ENCODE measurements at regions not wholly inside any gene's neighbourhood (a gene's known extent, or its start where the extent isn't known, plus 50 kb on each side); places are given as distances from the start of the nearest gene placed in this dataset.
A peak's percentile ranks its signal among the peaks of the same experiment; 100 is the strongest.

- no peaks in the 10 kb centered on the region for H3K27me3 ChIP-seq (replicated peaks)
- H3K4me3 ChIP-seq (ENCODE audit: low read depth, low read length): no peak overlapping the region
- in situ Hi-C loops (cut with HindIII; ENCODE audit: low pct_ligation_motif_present, low sequenced_read_pairs): no loop called here
- no peak overlapping the region for H3K27ac ChIP-seq
- no peaks in the 10 kb centered on the region for H3K36me3 ChIP-seq (replicated peaks)
- no peak for DNase-seq
- no peak for TF ChIP-seq CTCF (IDR thresholded peaks at IDR 0.05; ENCODE audit: low read depth, low read length, missing control alignments)
Measured at GRCh38 chr13:110794209-110794608, 80.7 kb downstream of the ING1 start.

DNA sequence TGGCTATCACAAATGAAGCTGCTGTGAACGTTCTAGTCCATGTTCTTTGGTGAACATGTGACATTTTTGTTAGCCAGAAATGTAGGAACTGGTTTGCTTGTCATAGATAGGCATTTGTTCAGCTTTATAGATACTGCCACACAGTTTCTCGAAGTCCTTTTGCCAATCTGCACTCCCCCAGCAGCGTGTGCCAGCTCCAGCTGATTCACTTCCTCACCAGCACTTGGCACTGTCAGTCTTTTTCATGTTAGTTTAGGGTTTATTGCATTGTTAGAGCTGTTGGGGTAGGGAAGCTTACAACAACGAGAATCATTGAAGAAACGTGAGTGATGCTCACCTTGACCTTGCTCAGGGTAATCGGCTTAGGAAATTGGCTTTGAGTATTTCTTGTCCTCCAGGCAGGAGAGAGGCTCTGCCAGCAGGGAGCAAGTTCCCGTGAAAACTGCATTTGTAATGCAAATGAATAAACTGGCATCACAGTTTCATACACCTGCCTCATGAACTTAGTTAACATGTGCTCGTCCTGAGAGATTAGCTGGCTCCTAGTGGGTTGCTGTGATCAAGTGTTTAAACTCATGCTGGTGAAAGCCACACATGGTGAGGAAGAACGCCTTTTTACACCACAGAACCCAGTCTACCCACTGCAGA is 83.9 kb downstream of the ING1 start:
- no peak for DNase-seq
- Histone ChIP-seq H3K4me3 (ENCODE audit: low read depth, low read length) (no peak overlapping the region), H3K27ac (no peak overlapping the region), H3K36me3 (replicated peaks) (no peaks in the 10 kb centered on the region), H3K27me3 (replicated peaks) (no peaks in the 10 kb centered on the region)
- TF ChIP-seq CTCF (IDR thresholded peaks at IDR 0.05; ENCODE audit: low read depth, low read length, missing control alignments): no peak
- in situ Hi-C loops (cut with HindIII; ENCODE audit: low pct_ligation_motif_present, low sequenced_read_pairs): no loop called here

- no peaks in the 10 kb centered on the region for H3K27me3 ChIP-seq (replicated peaks)
- no peak overlapping the region for H3K27ac ChIP-seq
- in situ Hi-C loops (cut with HindIII; ENCODE audit: low pct_ligation_motif_present, low sequenced_read_pairs): no loop called here
- DNase-seq: no peak
- H3K4me3 ChIP-seq (ENCODE audit: low read depth, low read length): no peak overlapping the region
- no peaks in the 10 kb centered on the region for H3K36me3 ChIP-seq (replicated peaks)
- no peak for TF ChIP-seq CTCF (IDR thresholded peaks at IDR 0.05; ENCODE audit: low read depth, low read length, missing control alignments)
Measured at GRCh38 chr13:110798081-110798994, 84.8 kb downstream of the ING1 start.

DNA sequence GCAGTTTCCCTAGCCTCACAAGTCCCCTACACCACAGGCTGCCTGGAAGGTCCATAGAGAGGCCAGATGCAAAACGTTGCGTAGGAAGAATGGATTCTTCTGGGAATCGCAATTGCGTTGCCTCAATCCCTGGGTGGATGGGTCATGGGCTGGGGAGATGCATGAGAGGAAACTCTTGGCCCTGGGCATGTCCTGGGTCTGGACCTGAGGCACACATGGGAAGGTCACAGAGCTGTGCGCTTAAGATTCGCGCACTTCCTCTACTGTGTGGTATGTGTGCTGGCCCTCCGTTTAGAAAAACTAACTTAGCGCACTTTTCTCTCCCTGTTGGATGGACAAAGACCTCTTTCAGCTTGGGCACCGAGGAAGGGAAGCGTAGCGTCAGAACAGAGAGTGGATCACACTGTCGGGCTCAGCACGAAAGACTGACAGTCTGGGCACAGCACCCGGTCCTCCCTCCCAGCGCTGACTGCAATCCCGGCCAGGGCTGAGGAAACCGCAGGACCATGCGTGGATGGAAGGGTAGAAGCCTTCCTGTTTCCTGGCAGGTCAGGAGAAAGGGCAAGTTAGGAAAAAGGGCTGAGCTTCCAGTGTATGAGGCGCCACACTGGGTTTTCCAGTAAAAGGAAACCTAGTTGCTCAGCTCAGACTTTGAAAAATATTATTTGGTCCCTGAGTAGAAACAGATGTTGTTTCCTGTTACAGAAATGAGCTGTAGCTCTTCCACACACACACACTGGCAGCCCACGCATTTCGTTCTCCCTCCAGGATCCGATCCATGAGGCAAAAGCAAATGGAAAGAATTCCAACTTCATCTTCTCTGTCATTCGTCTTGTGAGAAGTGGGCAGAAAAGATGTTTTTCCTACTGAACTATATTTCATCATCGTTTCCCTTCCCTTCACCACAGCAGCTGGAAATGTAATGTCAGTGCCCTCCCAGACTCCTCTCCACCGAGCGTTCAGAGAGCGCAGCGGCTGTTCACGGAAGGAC is 86.0 kb downstream of the ING1 start:
- Histone ChIP-seq H3K36me3 (replicated peaks) (no peaks in the 10 kb centered on the region), H3K27me3 (replicated peaks) (no peaks in the 10 kb centered on the region), H3K4me3 (ENCODE audit: low read depth, low read length) (peak overlapping the region; percentile 49), H3K27ac (peak overlapping the region; percentile 34)
- peak; percentile 39 for DNase-seq
- in situ Hi-C loops (cut with HindIII; ENCODE audit: low pct_ligation_motif_present, low sequenced_read_pairs): no loop called here
- TF ChIP-seq CTCF (IDR thresholded peaks at IDR 0.05; ENCODE audit: low read depth, low read length, missing control alignments): no peak

GRCh38 chr13:110801044-110801443 is 87.5 kb downstream of the ING1 start:
- Histone ChIP-seq H3K36me3 (replicated peaks) (no peaks in the 10 kb centered on the region), H3K27me3 (replicated peaks) (no peaks in the 10 kb centered on the region), H3K4me3 (ENCODE audit: low read depth, low read length) (no peak overlapping the region), H3K27ac (no peak overlapping the region)
- TF ChIP-seq CTCF (IDR thresholded peaks at IDR 0.05; ENCODE audit: low read depth, low read length, missing control alignments): no peak
- no peak for DNase-seq
- in situ Hi-C loops (cut with HindIII; ENCODE audit: low pct_ligation_motif_present, low sequenced_read_pairs): no loop called here
